ENCODE measurements at regions not wholly inside any gene's neighbourhood (a gene's known extent, or its start where the extent isn't known, plus 50 kb on each side); places are given as distances from the start of the nearest gene placed in this dataset.

GRCh38 chr15:37876900-37877299 is 57.5 kb upstream of the TMCO5A start:
- no peak for TF ChIP-seq POLR2A (IDR thresholded peaks at IDR 0.05)
- TF ChIP-seq CTCF (IDR thresholded peaks at IDR 0.05): no peak

Measured in testis (tissue), 2 donors.